ENCODE measurements at regions not wholly inside any gene's neighbourhood (a gene's known extent, or its start where the extent isn't known, plus 50 kb on each side); places are given as distances from the start of the nearest gene placed in this dataset.

GRCh38 chr4:100722133-100722532 lies 204.3 kb upstream of the EMCN start:
- no TSS peak for BruUV-seq (replicated peaks)
- ChIA-PET CTCF (no interaction called here), POLR2A (ENCODE audit: unreplicated experiment) (interaction anchor here (0.6 kb wide), 1 partner anchor 536 kb away, joined by 3 read pairs; no protein-coding TSS in a partner anchor)
- Histone ChIP-seq H3K27ac (no peak overlapping the region), H4K20me1 (ENCODE audit: insufficient read depth) (no peaks in the 10 kb centered on the region), H3F3A (ENCODE audit: insufficient read depth, low read depth) (no peaks in the 10 kb centered on the region), H3K36me3 (ENCODE audit: low read depth) (no peaks in the 10 kb centered on the region), H3K27me3 (ENCODE audit: insufficient read depth, low read depth) (no peaks in the 10 kb centered on the region), H3K4me3 (no peak overlapping the region), H2AFZ (no peak overlapping the region), H3K9me2 (ENCODE audit: insufficient read depth) (no peaks in the 10 kb centered on the region), H3K4me1 (replicated peaks; ENCODE audit: insufficient read depth) (no peaks in the 10 kb centered on the region), H3K9me3 (ENCODE audit: insufficient read depth, low read depth) (no peaks in the 10 kb centered on the region), H3K79me2 (ENCODE audit: low read depth) (no peaks in the 10 kb centered on the region), H3K4me2 (no peak overlapping the region)
- TF ChIP-seq EZH2 (IDR thresholded peaks at IDR 0.05; ENCODE audit: low read depth) (no peak), CTCF (conservative IDR thresholded peaks at IDR 0.05) (no peak)
- intact Hi-C loops (cut with micrococcal nuclease; ENCODE audit: unreplicated experiment): no loop called here
- DNase-seq: no peak

GRCh38 chr4:100721490-100721889 lies 203.7 kb upstream of the EMCN start:
- intact Hi-C loops (cut with micrococcal nuclease; ENCODE audit: unreplicated experiment): no loop called here
- no peak overlapping the region for H3K27ac ChIP-seq

GRCh38 chr4:100721077-100721476 lies 203.3 kb upstream of the EMCN start:
- intact Hi-C loops (cut with micrococcal nuclease; ENCODE audit: unreplicated experiment): no loop called here
- H3K27ac ChIP-seq: no peak overlapping the region
- no peak overlapping the region for H2AFZ ChIP-seq
- no peaks in the 10 kb centered on the region for H3K36me3 ChIP-seq (ENCODE audit: low read depth)
- H3K9me2 ChIP-seq (ENCODE audit: insufficient read depth): no peaks in the 10 kb centered on the region
- no peaks in the 10 kb centered on the region for H3K27me3 ChIP-seq (ENCODE audit: insufficient read depth, low read depth)
- no peak overlapping the region for H3K4me3 ChIP-seq
- H3K79me2 ChIP-seq (ENCODE audit: low read depth): no peaks in the 10 kb centered on the region
- ChIA-PET CTCF (no interaction called here), POLR2A (ENCODE audit: unreplicated experiment) (no interaction called here)
- H3K9me3 ChIP-seq (ENCODE audit: insufficient read depth, low read depth): no peaks in the 10 kb centered on the region
- no peak for DNase-seq
- no TSS peak for BruUV-seq (replicated peaks)
- no peak overlapping the region for H3K4me2 ChIP-seq
- no peaks in the 10 kb centered on the region for H4K20me1 ChIP-seq (ENCODE audit: insufficient read depth)
- no peaks in the 10 kb centered on the region for H3F3A ChIP-seq (ENCODE audit: insufficient read depth, low read depth)
- H3K4me1 ChIP-seq (replicated peaks; ENCODE audit: insufficient read depth): no peaks in the 10 kb centered on the region
- TF ChIP-seq EZH2 (IDR thresholded peaks at IDR 0.05; ENCODE audit: low read depth) (no peak), CTCF (conservative IDR thresholded peaks at IDR 0.05) (no peak)

More at GRCh38 chr4:100721490-100721889, 203.7 kb upstream of the EMCN start:
- H3F3A ChIP-seq (ENCODE audit: insufficient read depth, low read depth): no peaks in the 10 kb centered on the region
- TF ChIP-seq EZH2 (IDR thresholded peaks at IDR 0.05; ENCODE audit: low read depth): no peak
- TF ChIP-seq CTCF (conservative IDR thresholded peaks at IDR 0.05): no peak
- H2AFZ ChIP-seq: no peak overlapping the region
- no TSS peak for BruUV-seq (replicated peaks)
- no peak overlapping the region for H3K4me3 ChIP-seq
- no peaks in the 10 kb centered on the region for H3K79me2 ChIP-seq (ENCODE audit: low read depth)
- no peaks in the 10 kb centered on the region for H3K9me3 ChIP-seq (ENCODE audit: insufficient read depth, low read depth)
- H4K20me1 ChIP-seq (ENCODE audit: insufficient read depth): no peaks in the 10 kb centered on the region
- H3K9me2 ChIP-seq (ENCODE audit: insufficient read depth): no peaks in the 10 kb centered on the region
- no peaks in the 10 kb centered on the region for H3K36me3 ChIP-seq (ENCODE audit: low read depth)
- POLR2A ChIA-PET (ENCODE audit: unreplicated experiment): no interaction called here
- DNase-seq: no peak
- no peak overlapping the region for H3K4me2 ChIP-seq
- no peaks in the 10 kb centered on the region for H3K27me3 ChIP-seq (ENCODE audit: insufficient read depth, low read depth)
- H3K4me1 ChIP-seq (replicated peaks; ENCODE audit: insufficient read depth): no peaks in the 10 kb centered on the region
- CTCF ChIA-PET: no interaction called here
